HG03060 (cell line): ENCODE measurements at regions not wholly inside any gene's neighbourhood (a gene's known extent, or its start where the extent isn't known, plus 50 kb on each side); places are given as distances from the start of the nearest gene placed in this dataset.

Source experiments
- ATAC-seq: cut with Tn5 transposase; IDR thresholded peaks from one replicate; pipeline ENCODE4 v1.9.1; 2021; ENCODE audit warnings: low read depth, moderate number of reproducible peaks; ENCODE audit not compliant: unreplicated experiment

DNA sequence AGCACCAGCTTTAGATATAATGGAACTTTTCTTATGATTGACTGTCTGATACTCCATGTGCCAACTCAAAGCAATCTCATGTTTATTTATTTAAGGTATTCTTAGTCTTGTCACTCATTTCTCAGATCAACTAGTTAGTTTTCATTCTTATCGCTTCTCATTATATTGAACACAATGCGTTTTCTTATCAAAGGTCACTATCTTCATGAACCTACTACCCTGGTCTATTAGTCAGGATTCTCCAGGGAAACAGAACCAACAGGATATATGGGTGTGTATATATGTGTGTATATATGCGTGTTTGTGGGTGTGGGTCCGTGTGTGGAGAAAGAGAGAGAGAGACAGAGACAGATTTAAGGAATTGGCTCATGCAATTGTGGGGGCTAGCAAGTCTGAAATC is 619.9 kb downstream of the ZEB2 start:
- ATAC-seq: no peak

DNA sequence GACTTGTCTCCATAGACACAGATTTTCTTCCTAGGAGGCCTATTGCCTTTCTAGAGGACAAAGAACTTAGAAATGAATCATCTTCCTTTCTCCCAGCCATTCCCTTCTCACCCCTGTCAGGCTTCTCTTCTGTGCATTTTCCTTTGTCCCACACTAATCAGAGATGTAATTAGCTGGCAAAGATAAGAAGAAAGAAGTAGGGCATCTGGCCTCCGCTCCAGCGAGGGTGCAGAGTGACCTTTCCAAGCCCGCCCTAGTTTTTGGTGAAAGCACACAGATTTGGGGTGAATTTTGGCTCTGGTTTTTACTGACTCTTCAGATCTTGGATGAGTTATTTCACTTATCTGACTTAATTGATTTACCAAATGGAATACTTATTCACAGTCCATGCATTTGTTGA is 626.5 kb downstream of the ZEB2 start:
- ATAC-seq: no peak

DNA sequence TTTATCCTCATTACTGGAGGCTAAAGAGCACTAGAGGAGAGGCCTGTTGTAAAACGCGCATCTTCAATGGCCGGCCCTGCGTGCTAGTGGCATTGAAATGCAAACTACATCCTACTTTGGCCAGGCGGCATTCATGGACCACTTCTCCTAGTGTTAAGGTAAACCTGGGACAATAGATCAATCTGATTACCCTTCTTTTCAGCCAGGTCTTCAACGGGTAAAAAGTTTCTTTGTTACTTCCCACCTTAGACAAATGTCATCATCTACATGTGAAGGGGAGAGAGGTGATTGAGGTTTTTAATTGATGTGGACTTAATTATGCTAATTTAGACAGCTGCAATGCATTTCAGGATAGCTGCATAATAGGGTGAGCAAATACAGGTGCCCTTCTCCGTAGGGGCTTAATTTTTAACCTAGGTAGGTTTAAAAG is 628.0 kb downstream of the ZEB2 start:
- ATAC-seq: no peak

DNA sequence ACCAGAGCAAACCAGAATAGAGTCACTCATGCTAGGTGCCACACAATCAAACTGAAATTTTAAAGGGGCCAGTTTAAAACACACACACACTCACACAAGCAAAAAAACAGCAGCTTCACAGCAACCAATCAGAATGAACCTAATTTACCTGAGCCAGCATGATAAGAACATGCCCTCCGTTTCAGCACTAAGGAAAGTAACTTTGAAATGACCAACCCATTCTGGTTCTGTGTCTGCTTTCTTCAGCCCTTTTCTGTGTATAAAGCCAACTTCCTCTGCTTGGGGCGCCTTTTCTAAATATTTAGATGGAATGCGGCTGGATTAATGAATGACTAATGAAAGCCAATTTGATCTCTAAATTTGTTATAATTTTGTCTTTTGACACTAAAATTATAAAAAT is 629.1 kb downstream of the ZEB2 start:
- ATAC-seq: no peak

DNA sequence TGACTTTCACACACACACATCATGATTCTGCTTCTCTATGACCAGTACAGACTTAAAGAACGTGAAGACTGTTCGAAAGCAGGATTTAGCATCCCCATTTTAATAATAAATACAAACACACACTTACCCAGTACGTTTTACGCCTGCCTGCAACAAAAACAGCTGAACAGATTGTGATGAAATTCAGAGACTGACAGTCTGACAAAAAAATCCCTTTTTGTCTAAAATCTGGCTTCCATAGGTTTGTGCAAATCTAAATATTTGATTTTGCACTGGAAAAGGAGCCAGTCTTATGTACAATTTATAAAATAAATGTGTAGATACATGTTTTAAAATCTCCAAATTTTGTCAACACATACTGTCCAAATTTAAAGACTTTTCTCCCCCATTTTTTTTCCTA is 630.7 kb downstream of the ZEB2 start:
- no peak for ATAC-seq

DNA sequence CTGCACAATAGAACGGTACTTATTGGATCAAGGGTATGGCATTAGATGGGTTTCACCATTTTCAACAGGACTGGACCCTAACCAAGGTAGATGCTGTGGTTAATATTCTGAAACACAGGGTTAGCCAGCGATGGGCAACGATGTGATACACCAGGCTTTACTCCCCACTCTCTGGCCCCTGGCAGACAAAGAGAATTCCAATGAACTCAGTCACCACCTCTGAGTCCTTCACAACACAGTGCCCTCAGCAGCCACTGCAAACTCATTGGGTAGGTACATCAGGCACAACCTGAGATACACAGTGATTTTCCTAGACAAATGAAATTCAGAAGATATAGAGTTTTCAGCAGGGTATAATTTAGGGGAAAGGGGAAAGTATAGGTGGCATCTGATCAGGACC is 634.5 kb downstream of the ZEB2 start:
- no peak for ATAC-seq

DNA sequence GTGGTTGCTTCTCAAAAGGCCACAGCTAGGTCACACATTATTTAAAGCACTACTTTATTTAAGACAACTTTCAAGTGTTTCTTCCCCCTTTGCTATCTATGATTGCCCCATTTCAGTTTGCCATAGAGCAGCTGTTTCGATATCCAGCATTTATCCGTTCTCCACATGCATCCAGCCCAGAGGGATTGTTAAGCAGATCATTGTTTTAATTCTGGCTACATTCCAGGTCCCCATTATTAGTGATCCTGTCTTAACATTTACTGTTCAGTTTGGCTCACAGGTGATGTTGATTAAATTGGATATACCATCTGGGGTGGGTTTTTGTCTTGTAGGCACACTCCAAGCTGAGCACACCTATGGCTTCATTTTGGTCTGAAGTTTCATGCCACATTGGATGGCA is 638.7 kb downstream of the ZEB2 start:
- no peak for ATAC-seq

DNA sequence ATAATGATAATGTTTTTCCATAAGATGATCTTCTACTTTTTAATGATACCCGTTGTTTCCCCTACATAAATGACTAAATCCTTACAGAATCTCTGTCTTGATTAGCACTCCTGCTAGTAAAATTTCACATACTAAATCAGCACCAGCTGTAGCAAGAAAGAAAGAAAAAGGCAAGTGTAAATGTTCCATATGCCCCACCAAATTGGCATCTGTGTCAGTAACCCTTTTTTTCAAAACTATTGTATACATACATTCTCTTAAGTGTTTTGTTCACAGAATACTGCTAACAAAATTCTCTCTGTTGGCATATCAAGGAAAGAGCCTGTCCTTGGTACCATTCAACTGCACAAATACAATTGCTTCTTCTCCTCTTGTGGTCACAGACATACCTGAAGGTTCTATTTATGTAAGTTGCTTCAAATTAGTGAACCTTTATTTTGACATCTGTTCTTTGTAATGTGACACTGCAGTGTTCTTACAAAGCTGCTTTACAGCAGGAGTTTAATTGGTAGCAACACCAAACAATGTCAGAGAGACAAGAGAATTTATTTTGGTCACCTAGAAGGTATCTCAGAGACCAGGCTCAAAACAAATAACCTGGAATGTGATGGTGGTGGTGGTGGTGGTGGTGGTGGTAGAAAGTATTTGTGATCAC is 641.9 kb downstream of the ZEB2 start:
- ATAC-seq: no peak

DNA sequence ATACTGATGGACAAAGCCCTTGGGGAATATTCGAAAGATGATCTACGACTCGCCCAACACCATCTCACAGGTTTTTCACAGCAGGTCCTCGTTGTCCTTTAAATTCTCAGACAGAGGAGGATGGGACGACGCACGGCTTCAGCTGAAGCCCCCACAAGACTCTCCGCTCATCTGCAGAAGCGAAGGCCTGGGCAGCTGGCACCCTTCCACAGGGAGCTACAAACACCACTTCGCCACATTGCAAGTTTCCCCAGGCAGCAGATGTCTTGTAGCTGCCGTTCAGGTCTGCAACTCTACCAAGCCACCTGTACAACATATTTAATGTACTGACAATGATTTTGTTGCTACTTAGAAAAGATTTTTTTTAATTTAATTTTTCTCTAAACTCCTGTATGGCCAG is 642.9 kb downstream of the ZEB2 start:
- no peak for ATAC-seq

DNA sequence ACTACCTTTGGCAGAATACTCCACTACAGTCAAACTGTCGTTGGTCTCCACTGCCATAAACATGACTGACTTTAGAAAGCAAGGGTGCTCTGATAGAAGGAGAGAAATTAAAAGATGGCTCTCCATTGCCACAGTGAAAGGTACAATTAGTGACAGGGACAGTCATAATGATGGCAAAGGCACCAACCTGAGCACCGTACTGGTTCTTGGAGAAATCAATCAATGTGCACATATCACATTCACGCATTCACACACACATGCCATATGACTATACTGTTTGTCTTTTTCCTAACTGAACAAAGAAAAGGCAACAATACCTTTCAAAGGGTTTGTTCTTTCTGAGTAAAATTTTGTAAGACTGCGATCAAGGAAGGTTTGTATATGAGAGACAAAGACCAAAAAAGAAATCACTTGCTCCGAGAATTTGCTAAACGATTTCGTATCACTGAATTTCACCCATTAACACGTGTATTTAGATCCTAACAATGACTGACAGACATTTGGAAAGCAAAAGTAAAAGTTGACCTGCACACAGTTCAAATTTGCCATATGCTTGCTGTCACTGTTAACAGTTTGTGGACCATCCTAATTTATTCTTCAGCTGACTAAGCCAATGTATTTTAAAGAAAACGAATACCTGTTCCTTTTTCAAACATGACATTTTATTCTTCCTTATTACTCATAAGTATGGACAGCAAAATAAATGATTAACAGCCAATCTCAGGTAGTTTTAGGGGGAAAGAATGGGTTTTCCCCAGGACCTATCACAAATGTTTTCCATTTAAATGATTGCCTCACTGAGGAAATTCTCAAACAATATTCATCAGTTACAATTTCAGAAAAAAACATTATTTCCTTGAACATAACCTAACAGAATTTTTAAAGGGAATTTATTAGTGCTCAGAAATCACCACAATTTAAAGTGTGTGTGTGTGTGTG is 644.4 kb downstream of the ZEB2 start:
- ATAC-seq: no peak

DNA sequence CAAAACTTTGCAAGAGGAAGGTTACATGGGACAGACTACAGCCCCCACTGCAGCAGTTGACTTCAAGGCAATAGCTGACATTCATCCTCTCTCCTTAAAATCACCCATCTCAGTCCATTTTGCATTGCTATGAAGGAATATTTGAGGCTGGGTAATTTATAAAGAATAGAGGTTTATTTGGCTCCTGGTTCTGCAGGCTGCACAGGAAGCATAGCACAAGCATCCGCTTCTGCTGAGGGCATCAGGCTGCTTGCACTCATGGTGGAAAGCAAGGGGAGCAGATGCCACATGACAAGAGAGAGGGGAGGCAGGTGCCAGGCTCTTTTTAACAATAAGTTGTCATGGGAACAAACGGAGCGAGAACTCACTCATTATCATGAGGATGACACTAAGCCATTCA is 646.0 kb downstream of the ZEB2 start:
- no peak for ATAC-seq

DNA sequence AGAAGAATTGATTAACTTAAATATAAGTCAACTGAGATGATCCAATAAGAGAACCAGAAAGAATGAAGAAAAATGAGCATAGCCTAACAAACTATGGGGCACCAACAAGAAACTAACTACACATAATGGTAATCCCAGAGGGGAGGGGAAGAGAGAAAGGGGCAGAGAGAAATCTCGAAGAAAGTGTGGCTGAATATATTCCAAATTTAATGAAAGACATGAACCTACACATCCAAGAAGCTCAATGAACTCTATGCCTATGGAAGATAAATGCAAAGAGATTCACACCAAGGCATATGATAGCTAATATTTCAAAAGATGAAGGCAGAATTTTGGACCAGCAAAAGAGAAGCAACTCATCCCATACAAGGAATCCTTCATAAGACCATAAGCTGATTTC is 649.2 kb downstream of the ZEB2 start:
- no peak for ATAC-seq

DNA sequence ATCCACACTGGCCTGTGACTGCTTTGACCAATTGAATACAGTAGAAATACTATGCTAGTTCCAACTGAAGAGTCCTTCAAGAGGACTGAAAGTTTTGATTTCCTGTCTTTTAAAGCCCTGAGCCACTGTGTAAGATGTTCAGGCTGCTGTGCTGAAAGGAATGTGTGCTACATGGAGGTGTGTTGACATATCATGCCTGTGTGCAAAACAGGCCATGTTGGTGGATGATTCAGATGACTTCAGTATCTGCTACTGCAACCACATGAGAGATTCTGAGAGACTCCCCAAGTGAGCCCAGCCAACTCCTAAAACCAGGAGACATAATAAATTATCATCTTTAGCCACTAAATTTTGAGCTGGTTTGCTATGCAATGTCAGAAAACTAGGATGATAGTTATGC is 662.9 kb downstream of the ZEB2 start:
- no peak for ATAC-seq

DNA sequence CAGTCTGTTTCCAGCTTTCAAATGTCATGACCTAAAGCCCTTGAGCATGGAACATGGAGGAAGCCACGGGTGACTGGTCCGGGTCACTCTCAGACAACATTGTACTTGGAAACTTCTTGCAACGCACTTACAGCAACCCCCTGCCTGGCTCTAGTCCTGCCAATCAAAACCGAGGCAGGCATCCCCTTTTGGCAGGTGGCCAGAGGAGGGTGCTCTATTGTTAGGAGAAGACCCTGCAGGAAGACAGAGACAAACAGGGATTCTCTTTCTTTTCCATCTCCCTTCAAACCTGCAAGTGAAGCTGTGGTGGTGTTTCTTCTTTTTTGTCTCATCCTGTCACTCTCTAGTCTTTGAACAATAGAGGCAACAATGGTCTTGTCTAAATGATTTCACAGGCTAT is 667.2 kb downstream of the ZEB2 start:
- no peak for ATAC-seq

DNA sequence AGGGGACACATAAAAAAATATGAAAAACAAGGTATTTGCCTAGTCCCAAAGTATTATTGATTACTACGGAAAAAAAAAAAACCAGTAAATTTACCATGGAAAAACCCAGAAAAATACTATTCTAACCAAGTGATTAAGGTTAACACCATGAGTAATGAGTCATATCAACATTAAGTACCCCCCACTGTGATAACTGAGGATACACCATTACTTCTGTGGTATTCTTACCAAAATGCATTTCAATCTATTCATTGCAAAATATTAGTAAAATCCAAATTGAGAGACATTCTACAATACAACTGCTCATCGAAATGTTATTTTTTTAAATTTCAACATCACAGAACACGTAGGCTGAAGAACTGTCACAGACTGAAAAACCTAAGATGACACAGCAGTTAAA is 669.8 kb downstream of the ZEB2 start:
- no peak for ATAC-seq

DNA sequence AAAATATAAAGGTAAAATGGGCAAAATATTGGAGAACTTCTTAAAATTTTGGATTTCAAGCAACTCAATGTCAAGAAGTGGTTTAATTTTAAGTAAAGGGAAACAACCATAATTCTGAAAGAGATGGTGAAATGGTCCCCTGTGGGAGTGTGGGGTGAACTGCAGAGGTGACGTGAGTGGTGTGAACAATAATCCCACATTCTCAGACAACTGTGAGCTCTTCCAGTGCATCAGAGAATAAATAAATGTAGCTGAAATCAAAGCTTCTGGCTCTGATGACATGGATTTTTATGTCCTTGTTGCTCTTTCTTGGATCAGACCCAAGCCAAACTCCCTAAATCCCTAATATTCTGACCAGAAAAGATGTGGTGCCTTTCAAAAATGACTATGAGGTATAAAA is 672.7 kb downstream of the ZEB2 start:
- no peak for ATAC-seq

DNA sequence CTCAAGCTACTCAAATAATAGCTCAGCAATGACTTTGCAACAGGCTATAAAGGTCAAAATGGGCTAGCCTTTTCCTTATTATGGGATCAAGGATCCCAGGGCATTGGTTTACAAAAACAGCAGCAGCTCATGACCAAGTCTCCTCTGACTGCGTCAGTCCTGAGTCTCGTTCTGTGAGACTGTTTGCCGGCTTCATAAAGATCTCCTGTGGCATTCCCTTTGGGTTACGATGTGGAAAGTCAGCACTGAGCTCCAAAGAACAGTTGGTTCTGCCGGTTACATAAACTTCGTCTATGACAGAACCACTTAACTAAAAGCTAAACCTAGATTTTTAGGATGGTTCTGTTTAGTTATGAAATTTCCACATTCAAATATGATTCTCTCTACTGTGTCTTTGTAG is 674.9 kb downstream of the ZEB2 start:
- no peak for ATAC-seq

DNA sequence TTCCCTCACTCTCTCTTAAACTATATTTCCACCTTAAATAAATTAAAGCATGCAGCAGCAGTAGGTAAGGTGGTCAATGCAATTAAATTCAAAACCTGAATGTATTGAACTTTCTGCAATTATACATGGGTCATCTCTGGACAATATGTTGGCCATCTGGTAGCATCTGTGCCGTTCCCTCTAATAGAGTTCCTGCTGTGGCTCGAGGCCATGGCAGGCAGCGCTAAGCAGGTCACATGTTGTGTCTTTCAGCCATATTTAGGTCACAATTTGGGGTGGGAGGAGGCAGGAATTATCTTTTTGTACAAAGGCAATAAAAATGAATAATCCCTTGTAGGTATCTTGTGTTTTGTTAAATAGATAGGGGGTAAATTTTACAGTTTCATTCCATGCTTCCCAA is 676.2 kb downstream of the ZEB2 start:
- no peak for ATAC-seq

DNA sequence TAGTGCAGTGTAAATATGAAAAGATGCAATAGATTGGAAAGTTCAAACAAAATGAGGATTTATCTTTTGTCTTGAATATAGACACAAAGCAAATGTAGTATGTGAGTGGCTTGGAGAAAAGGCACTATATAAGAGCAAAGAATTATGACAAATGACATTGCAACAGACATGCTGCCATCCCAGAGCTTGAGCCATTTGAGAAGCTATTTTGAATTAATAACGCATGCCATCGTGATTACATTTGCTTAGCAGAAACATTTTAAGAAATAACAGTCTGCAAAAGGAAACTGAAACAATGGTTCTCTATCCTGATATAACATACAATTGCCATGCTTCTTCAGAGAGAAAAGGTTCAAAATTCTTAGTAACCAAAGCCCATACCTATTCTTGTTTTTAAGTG is 677.1 kb downstream of the ZEB2 start:
- no peak for ATAC-seq

DNA sequence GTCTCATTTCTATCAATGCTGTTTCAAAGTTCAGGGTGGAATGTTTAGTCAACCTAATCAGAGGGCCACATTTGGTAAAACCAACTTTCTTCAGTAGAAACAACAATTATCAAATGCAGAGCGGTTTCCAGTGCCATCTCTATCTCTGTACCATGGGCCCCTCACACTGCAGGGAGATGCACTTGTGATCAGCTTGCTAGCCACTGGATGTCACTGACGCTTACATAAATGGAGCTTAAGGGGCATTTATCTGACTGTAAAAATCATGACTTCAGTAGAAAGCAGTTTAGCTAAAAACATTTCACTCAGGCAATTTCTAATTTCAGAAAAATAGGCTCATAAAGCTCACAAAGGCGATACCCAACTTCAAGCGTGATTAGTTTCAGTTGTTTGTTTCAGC is 678.0 kb downstream of the ZEB2 start:
- no peak for ATAC-seq

DNA sequence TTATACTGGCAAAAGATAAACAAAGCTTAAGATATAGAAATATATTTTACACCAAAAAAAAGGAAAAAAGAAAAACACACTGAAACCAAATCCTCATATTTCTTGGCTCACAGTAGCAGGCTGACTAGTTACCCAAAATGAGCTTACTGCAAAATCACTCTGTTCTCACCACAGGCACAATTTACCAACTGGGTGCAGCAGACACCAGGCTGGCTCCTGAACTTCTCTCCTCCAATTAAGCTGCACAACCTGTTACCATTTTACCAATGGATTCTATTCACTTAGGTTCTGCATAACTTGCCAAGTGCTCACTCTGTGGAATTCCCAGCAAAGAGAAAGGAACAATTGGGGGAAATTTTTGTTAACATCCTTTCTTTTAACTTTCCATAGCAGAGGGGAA is 679.3 kb downstream of the ZEB2 start:
- no peak for ATAC-seq

DNA sequence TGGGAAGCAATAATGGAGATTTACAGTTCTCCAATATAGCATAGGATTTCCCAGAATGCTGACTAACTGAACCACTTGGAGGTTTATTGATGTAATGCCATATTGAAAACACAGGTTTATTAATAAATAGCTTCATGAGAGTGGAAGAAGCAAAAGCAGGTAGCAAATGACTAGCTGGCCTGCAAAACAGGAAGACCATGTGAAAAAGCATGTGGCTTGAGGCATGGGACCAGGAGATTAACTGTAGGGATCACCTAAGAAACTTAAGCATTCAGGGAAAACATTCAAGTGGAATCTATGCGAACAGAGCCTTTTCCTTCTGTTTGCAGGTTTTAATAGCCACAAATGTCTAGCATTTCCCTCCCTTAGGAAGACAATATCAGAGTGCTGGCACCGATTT is 679.7 kb downstream of the ZEB2 start:
- no peak for ATAC-seq
